ENCODE measurements at regions not wholly inside any gene's neighbourhood (a gene's known extent, or its start where the extent isn't known, plus 50 kb on each side); places are given as distances from the start of the nearest gene placed in this dataset.

DNA sequence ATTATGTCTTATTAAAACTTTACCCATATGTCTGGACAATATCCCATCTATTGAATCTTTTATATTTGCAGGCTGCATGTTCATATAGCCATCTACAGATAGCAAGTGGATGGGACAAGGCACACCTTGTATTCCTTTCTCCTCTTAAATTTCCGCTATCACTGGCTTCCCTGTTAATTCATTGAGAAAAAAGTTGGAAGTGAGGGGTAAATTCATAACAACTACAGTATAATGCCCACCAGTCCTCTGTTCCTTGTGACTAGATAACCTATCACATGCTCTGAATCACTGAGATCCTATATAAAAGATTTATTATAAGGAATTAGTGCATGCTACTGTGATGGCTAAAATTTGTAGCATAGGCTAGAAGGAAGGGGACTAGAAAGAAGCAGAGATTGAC lies 1005.8 kb upstream of the ATXN8OS start:
- TF ChIP-seq EZH2 (IDR thresholded peaks at IDR 0.05; ENCODE audit: borderline replicate concordance, control insufficient read depth, low read depth, low read length) (no peak), FOXM1 (IDR thresholded peaks at IDR 0.05; ENCODE audit: low read depth, low read length) (no peak)
